Caco-2 (cell line): ENCODE measurements at regions not wholly inside any gene's neighbourhood (a gene's known extent, or its start where the extent isn't known, plus 50 kb on each side); places are given as distances from the start of the nearest gene placed in this dataset.

ENCODE experiments used
- BruUV-seq: library from RNA; stranded (reverse); fragments of 400-500 nt; replicated peaks from 2 replicates; lab custom pipeline; 2021; lab: Mats Ljungman, UMichigan
- CTCF ChIA-PET: fragments of 300-600 bp; sonication (Branson Sonifier 250); formaldehyde crosslinking; loops from one replicate; lab custom pipeline; 2022; ENCODE audit warnings: antibody characterized with exemption; lab: Charles Lee
- POLR2A ChIA-PET: fragments of 300-600 bp; sonication (Branson Sonifier 250); formaldehyde crosslinking; loops from one replicate; lab custom pipeline; 2022; ENCODE audit warnings: antibody characterized with exemption; lab: Charles Lee
- DNase-seq, 2 experiments: peaks; one replicate each; pipeline versions ENCODE4 v3.0.0 to v3.0.0-alpha.2; 2020 to 2022
- H3K27me3 ChIP-seq: replicated peaks from 2 replicates; pipeline ENCODE4 v1.6.0; 2011; ENCODE audit warnings: low read length; ENCODE audit not compliant: control insufficient read depth, insufficient read depth
- H3K36me3 ChIP-seq: 2 replicates; pipeline ENCODE4 v1.5.1; 2011; ENCODE audit warnings: low read length; ENCODE audit not compliant: control insufficient read depth, insufficient read depth
- H3K4me1 ChIP-seq: fragments of 250-450 bp; sonication (Bioruptor Pico); 2 replicates; pipeline ENCODE4 v1.5.1; 2020; ENCODE audit warnings: mild to moderate bottlenecking
- H3K4me3 ChIP-seq: 2 replicates; pipeline ENCODE4 v1.5.1; 2011; ENCODE audit warnings: low read depth, mild to moderate bottlenecking, control low read depth, low read length
- H3K9me3 ChIP-seq: fragments of 250-450 bp; sonication (Bioruptor Pico); 2 replicates; pipeline ENCODE4 v1.5.1; 2020; ENCODE audit warnings: mild to moderate bottlenecking, moderate library complexity
- H3K27ac Mint-ChIP-seq: one replicate; pipeline ENCODE4 v1.8.0; 2022; ENCODE audit warnings: mixed read lengths; ENCODE audit not compliant: unreplicated experiment
- H3K27me3 Mint-ChIP-seq: one replicate; pipeline ENCODE4 v1.8.0; 2022; ENCODE audit warnings: mixed read lengths; ENCODE audit not compliant: insufficient read depth, unreplicated experiment
- H3K36me3 Mint-ChIP-seq: one replicate; pipeline ENCODE4 v1.8.0; 2022; ENCODE audit warnings: mild to moderate bottlenecking, mixed read lengths; ENCODE audit not compliant: insufficient read depth, unreplicated experiment
- H3K4me1 Mint-ChIP-seq: one replicate; pipeline ENCODE4 v1.8.0; 2022; ENCODE audit warnings: low read depth, mixed read lengths; ENCODE audit not compliant: unreplicated experiment
- H3K4me3 Mint-ChIP-seq: one replicate; pipeline ENCODE4 v1.8.0; 2022; ENCODE audit warnings: mild to moderate bottlenecking, moderate library complexity, mixed read lengths; ENCODE audit not compliant: unreplicated experiment
- H3K9me3 Mint-ChIP-seq: one replicate; pipeline ENCODE4 v1.8.0; 2022; ENCODE audit warnings: mixed read lengths; ENCODE audit not compliant: unreplicated experiment
- intact Hi-C: fragments of 100-400 bp; cut with micrococcal nuclease; formaldehyde crosslinking; loops from one replicate; pipeline ENCODE4 v1.10.0; 2022; ENCODE audit not compliant: unreplicated experiment
- TF ChIP-seq, protein P1 (sequence below), 2 experiments: fragments of 200-600 bp in 1 of 2; IDR thresholded peaks; 1 replicate in 1 of 2; 2 replicates in 1 of 2; pipeline versions ENCODE4 v1.5.1 to v1.8.0; 2011 to 2022; ENCODE audit warnings: antibody characterized with exemption in 1 of 2, control low read depth in 1 of 2, inconsistent platforms in 1 of 2, low read depth in 1 of 2, low read length in 1 of 2, mild to moderate bottlenecking in 1 of 2, moderate library complexity in 1 of 2; ENCODE audit not compliant: insufficient read depth in 1 of 2, severe bottlenecking in 1 of 2, unreplicated experiment in 1 of 2

DNA sequence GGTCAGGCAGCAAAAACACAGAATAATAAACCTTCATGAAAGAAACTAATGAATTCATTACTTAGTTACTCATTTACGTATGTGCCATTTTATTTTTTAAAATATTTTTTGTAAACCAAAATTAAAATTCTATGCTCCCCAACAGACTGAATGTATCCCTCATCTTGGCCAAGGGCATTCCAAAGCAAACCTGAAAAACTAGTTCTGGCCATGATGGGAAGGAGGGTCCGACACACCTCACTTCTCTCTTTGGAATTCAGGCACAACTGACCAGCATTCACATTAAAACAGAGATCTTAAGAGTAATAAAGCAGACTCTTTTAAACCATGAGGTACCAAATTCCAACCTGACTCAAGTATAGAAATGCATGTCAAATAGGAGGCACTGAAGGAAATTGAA lies 1576.9 kb upstream of the SPRY2 start:
- H3K27me3 Mint-ChIP-seq = no peaks in the 10 kb centered on the region
- no peaks in the 10 kb centered on the region for H3K9me3 Mint-ChIP-seq
- no peak overlapping the region for H3K4me3 ChIP-seq
- TF ChIP-seq, protein P1, sequence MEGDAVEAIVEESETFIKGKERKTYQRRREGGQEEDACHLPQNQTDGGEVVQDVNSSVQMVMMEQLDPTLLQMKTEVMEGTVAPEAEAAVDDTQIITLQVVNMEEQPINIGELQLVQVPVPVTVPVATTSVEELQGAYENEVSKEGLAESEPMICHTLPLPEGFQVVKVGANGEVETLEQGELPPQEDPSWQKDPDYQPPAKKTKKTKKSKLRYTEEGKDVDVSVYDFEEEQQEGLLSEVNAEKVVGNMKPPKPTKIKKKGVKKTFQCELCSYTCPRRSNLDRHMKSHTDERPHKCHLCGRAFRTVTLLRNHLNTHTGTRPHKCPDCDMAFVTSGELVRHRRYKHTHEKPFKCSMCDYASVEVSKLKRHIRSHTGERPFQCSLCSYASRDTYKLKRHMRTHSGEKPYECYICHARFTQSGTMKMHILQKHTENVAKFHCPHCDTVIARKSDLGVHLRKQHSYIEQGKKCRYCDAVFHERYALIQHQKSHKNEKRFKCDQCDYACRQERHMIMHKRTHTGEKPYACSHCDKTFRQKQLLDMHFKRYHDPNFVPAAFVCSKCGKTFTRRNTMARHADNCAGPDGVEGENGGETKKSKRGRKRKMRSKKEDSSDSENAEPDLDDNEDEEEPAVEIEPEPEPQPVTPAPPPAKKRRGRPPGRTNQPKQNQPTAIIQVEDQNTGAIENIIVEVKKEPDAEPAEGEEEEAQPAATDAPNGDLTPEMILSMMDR (IDR thresholded peaks at IDR 0.05; ENCODE audit: insufficient read depth in 1 of 2, low read depth in 1 of 2, low read length in 1 of 2, severe bottlenecking in 1 of 2, unreplicated experiment in 1 of 2) = no peak
- H3K36me3 Mint-ChIP-seq = no peaks in the 10 kb centered on the region
- DNase-seq = no peak
- H3K9me3 ChIP-seq = no peaks in the 10 kb centered on the region
- no peak overlapping the region for H3K4me3 Mint-ChIP-seq
- H3K36me3 ChIP-seq = no peaks in the 10 kb centered on the region
- no TSS peak for BruUV-seq
- no peaks in the 10 kb centered on the region for H3K4me1 ChIP-seq
- ChIA-PET POLR2A (no interaction called here), CTCF (no interaction called here)
- H3K27me3 ChIP-seq = no peaks in the 10 kb centered on the region
- intact Hi-C loops = no loop called here
- H3K4me1 Mint-ChIP-seq = no peaks in the 10 kb centered on the region
- no peak overlapping the region for H3K27ac Mint-ChIP-seq

DNA sequence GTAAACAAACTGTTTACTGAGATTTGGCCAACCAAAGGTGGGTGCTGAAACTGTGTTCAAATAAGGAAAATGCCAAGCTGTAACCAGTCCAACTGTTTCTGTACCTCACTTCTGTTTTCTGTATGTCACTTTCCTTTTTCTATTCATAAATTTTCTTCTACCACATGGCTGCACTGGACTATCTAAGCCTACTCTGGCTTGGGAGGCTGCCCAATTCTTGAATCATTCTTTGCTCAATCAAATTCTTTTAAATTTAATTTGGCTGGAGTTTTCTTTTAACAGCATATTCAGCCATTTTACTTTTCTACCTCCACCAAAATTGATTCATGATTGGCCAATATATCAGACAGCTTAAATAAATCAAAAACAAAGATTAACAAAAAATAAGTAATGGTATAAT lies 1575.5 kb upstream of the SPRY2 start:
- Mint-ChIP-seq H3K27me3 (no peaks in the 10 kb centered on the region), H3K9me3 (no peaks in the 10 kb centered on the region), H3K27ac (no peak overlapping the region), H3K36me3 (no peaks in the 10 kb centered on the region), H3K4me3 (no peak overlapping the region), H3K4me1 (no peaks in the 10 kb centered on the region)
- Histone ChIP-seq H3K36me3 (no peaks in the 10 kb centered on the region), H3K4me1 (no peaks in the 10 kb centered on the region), H3K4me3 (no peak overlapping the region), H3K27me3 (no peaks in the 10 kb centered on the region), H3K9me3 (no peaks in the 10 kb centered on the region)
- ChIA-PET POLR2A (no interaction called here), CTCF (no interaction called here)
- DNase-seq = no peak
- TF ChIP-seq, protein P1 (IDR thresholded peaks at IDR 0.05; ENCODE audit: insufficient read depth in 1 of 2, low read depth in 1 of 2, low read length in 1 of 2, severe bottlenecking in 1 of 2, unreplicated experiment in 1 of 2) = no peak
- no TSS peak for BruUV-seq
- intact Hi-C loops = no loop called here

GRCh38 chr13:81907787-81908372 lies 1567.0 kb upstream of the SPRY2 start:
- Mint-ChIP-seq H3K36me3 (no peaks in the 10 kb centered on the region), H3K27me3 (no peaks in the 10 kb centered on the region), H3K4me3 (no peak overlapping the region), H3K27ac (no peak overlapping the region), H3K9me3 (no peaks in the 10 kb centered on the region), H3K4me1 (no peaks in the 10 kb centered on the region)
- CTCF ChIA-PET = no interaction called here
- POLR2A ChIA-PET = no interaction called here
- TF ChIP-seq, protein P1 (IDR thresholded peaks at IDR 0.05; ENCODE audit: insufficient read depth in 1 of 2, low read depth in 1 of 2, low read length in 1 of 2, severe bottlenecking in 1 of 2, unreplicated experiment in 1 of 2) = no peak
- Histone ChIP-seq H3K27me3 (no peaks in the 10 kb centered on the region), H3K9me3 (no peaks in the 10 kb centered on the region), H3K36me3 (no peaks in the 10 kb centered on the region), H3K4me1 (no peaks in the 10 kb centered on the region), H3K4me3 (no peak overlapping the region)
- no TSS peak for BruUV-seq
- DNase-seq = no peak
- intact Hi-C loops = no loop called here
